GM13976 (cell line): ENCODE measurements at regions not wholly inside any gene's neighbourhood (a gene's known extent, or its start where the extent isn't known, plus 50 kb on each side); places are given as distances from the start of the nearest gene placed in this dataset.

Experiments
- DNase-seq: peaks from one replicate; pipeline ENCODE4 v3.0.0; 2012; ENCODE audit warnings: low spot score
- CTCF ChIP-seq: IDR thresholded peaks from 2 replicates; pipeline ENCODE4 v1.5.1; 2012; ENCODE audit warnings: borderline replicate concordance, mild to moderate bottlenecking; ENCODE audit not compliant: insufficient read depth; ENCODE audit errors: extremely low read depth, missing control alignments, control extremely low read depth
- in situ Hi-C: fragments of 300-500 bp; cut with MboI; formaldehyde crosslinking; loops from one replicate; pipeline ENCODE4 v1.12.0; 2022; ENCODE audit warnings: low sequenced_read_pairs, mixed read lengths, inconsistent platforms; ENCODE audit not compliant: unreplicated experiment

DNA sequence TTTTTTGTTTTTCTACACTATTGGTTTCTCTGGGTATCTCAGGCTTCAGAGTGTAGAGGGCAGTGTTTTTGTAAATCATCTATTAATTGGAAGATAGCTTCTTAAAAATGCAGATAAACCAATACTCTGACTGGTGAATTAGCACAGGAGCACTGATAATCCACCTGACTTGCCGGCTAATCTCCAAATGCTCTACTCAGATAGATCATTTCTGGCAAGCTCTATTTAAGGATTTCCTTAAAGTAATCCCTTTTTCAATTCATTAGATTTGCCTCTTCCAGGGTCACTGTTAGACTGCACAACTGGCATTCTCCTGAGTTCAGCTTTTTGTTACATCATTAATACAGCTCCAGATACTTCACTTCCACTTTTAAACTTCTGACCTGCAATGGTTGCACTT, 1390.3 kb upstream of the NUDT12 start:
- TF ChIP-seq CTCF: no peak
- no peak for DNase-seq
- in situ Hi-C loops: no loop called here

DNA sequence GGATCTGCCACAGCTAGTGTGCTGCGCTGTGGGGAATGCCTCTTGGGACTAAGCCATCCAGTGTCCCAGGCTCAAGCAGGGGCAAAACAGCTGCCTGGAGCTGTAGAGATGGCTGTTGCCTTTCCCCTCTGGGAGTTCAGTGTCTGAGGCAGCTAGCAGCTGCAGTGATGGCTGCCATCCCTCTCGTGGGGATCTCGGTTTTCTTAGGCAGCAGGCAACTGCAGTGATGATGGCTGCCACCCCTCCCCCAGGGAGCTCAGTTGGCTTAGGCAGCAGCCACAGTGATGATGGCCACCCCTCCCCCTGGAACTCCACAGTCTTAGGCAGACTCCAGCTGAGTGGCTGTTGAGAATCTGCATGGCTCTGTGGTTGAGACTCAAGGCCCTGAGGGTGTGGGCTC, 1389.2 kb upstream of the NUDT12 start:
- no peak for TF ChIP-seq CTCF
- in situ Hi-C loops: no loop called here
- no peak for DNase-seq

GRCh38 chr5:104947076-104947475, 1384.5 kb upstream of the NUDT12 start:
- no peak for DNase-seq
- TF ChIP-seq CTCF: no peak
- in situ Hi-C loops: no loop called here

- DNase-seq: no peak
- in situ Hi-C loops: no loop called here
- no peak for TF ChIP-seq CTCF
These were observed 1380.1 kb upstream of the NUDT12 start for GRCh38 chr5:104942735-104943134.

GRCh38 chr5:104941030-104941645, 1378.5 kb upstream of the NUDT12 start:
- no peak for DNase-seq
- TF ChIP-seq CTCF: no peak
- in situ Hi-C loops: no loop called here

DNA sequence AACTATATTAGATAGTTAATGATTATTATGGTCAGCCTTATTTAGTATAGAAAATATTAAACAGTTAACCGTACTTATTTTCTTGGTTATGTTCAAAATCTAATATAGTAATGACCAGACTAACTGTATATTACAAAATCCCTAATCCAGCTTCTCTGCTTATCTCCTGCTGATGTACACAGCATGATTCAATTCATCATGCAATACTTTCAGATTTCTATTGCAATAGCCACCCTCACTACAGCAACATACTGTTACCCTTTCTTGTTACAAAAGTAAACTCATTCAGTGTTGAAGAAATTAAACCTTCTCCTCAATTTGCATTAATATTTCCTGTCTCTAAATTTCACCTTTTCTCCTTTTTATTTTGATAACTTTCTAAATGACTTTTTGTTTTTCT, 1375.0 kb upstream of the NUDT12 start:
- TF ChIP-seq CTCF: no peak

More for the DNA sequence above, 1375.0 kb upstream of the NUDT12 start:
- no peak for DNase-seq
- in situ Hi-C loops: no loop called here
